ENCODE measurements at regions not wholly inside any gene's neighbourhood (a gene's known extent, or its start where the extent isn't known, plus 50 kb on each side); places are given as distances from the start of the nearest gene placed in this dataset.

- H3K27ac ChIP-seq (ENCODE audit: poor library complexity, severe bottlenecking) = no peak overlapping the region
- H3K36me3 ChIP-seq (ENCODE audit: low read depth) = no peaks in the 10 kb centered on the region
- no peaks in the 10 kb centered on the region for H3K9me3 ChIP-seq (ENCODE audit: severe bottlenecking)
- no peak for ATAC-seq (ENCODE audit: low read depth)
- TF ChIP-seq, protein P1, sequence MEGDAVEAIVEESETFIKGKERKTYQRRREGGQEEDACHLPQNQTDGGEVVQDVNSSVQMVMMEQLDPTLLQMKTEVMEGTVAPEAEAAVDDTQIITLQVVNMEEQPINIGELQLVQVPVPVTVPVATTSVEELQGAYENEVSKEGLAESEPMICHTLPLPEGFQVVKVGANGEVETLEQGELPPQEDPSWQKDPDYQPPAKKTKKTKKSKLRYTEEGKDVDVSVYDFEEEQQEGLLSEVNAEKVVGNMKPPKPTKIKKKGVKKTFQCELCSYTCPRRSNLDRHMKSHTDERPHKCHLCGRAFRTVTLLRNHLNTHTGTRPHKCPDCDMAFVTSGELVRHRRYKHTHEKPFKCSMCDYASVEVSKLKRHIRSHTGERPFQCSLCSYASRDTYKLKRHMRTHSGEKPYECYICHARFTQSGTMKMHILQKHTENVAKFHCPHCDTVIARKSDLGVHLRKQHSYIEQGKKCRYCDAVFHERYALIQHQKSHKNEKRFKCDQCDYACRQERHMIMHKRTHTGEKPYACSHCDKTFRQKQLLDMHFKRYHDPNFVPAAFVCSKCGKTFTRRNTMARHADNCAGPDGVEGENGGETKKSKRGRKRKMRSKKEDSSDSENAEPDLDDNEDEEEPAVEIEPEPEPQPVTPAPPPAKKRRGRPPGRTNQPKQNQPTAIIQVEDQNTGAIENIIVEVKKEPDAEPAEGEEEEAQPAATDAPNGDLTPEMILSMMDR (IDR thresholded peaks at IDR 0.05; ENCODE audit: poor library complexity, severe bottlenecking) = no peak
- no peaks in the 10 kb centered on the region for H3K27me3 ChIP-seq (ENCODE audit: insufficient read depth, poor library complexity, severe bottlenecking)
- DNase-seq (ENCODE audit: low spot score) = no peak
- no peaks in the 10 kb centered on the region for H3K4me1 ChIP-seq (ENCODE audit: insufficient read depth, poor library complexity, severe bottlenecking)
- H3K4me3 ChIP-seq (ENCODE audit: severe bottlenecking) = no peak overlapping the region
Observed at GRCh38 chr18:64618390-64618789, 469.5 kb upstream of the LINC00305 start.

GRCh38 chr18:64615021-64615420 lies 466.1 kb upstream of the LINC00305 start:
- Histone ChIP-seq H3K4me1 (ENCODE audit: insufficient read depth, poor library complexity, severe bottlenecking) (no peaks in the 10 kb centered on the region), H3K9me3 (ENCODE audit: severe bottlenecking) (no peaks in the 10 kb centered on the region), H3K36me3 (ENCODE audit: low read depth) (no peaks in the 10 kb centered on the region), H3K4me3 (ENCODE audit: severe bottlenecking) (no peak overlapping the region), H3K27me3 (ENCODE audit: insufficient read depth, poor library complexity, severe bottlenecking) (no peaks in the 10 kb centered on the region), H3K27ac (ENCODE audit: poor library complexity, severe bottlenecking) (no peak overlapping the region)
- no peak for ATAC-seq (ENCODE audit: low read depth)
- DNase-seq (ENCODE audit: low spot score) = no peak
- TF ChIP-seq, protein P1 (IDR thresholded peaks at IDR 0.05; ENCODE audit: poor library complexity, severe bottlenecking) = no peak

GRCh38 chr18:64614446-64614845 lies 465.6 kb upstream of the LINC00305 start:
- no peak for DNase-seq (ENCODE audit: low spot score)
- no peak for ATAC-seq (ENCODE audit: low read depth)
- Histone ChIP-seq H3K4me1 (ENCODE audit: insufficient read depth, poor library complexity, severe bottlenecking) (no peaks in the 10 kb centered on the region), H3K27ac (ENCODE audit: poor library complexity, severe bottlenecking) (no peak overlapping the region), H3K9me3 (ENCODE audit: severe bottlenecking) (no peaks in the 10 kb centered on the region), H3K36me3 (ENCODE audit: low read depth) (no peaks in the 10 kb centered on the region), H3K4me3 (ENCODE audit: severe bottlenecking) (no peak overlapping the region), H3K27me3 (ENCODE audit: insufficient read depth, poor library complexity, severe bottlenecking) (no peaks in the 10 kb centered on the region)
- TF ChIP-seq, protein P1 (IDR thresholded peaks at IDR 0.05; ENCODE audit: poor library complexity, severe bottlenecking) = no peak

DNA sequence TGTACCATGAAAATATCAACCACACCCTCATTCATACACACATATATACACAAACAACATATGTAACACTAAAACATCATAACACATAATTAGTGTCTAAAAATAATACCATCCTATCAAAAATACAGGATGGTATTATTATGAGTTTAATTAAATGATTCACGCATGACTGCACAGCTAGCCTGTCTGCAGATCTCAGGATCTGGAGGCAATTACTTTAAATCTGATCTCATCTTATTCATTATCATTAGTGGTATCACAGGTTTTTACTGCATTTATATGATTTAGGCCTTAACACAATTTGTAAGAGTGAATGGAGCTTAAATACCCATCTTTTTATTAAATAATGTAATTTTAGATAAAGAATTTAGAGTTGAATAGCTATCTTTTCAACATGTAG lies 443.4 kb upstream of the LINC00305 start:
- no peaks in the 10 kb centered on the region for H3K36me3 ChIP-seq (ENCODE audit: low read depth)
- H3K27me3 ChIP-seq (ENCODE audit: insufficient read depth, poor library complexity, severe bottlenecking) = no peaks in the 10 kb centered on the region
- H3K4me3 ChIP-seq (ENCODE audit: severe bottlenecking) = no peak overlapping the region
- no peak for DNase-seq (ENCODE audit: low spot score)
- TF ChIP-seq, protein P1 (IDR thresholded peaks at IDR 0.05; ENCODE audit: poor library complexity, severe bottlenecking) = no peak
- H3K4me1 ChIP-seq (ENCODE audit: insufficient read depth, poor library complexity, severe bottlenecking) = no peaks in the 10 kb centered on the region
- no peak overlapping the region for H3K27ac ChIP-seq (ENCODE audit: poor library complexity, severe bottlenecking)
- no peak for ATAC-seq (ENCODE audit: low read depth)
- no peaks in the 10 kb centered on the region for H3K9me3 ChIP-seq (ENCODE audit: severe bottlenecking)

DNA sequence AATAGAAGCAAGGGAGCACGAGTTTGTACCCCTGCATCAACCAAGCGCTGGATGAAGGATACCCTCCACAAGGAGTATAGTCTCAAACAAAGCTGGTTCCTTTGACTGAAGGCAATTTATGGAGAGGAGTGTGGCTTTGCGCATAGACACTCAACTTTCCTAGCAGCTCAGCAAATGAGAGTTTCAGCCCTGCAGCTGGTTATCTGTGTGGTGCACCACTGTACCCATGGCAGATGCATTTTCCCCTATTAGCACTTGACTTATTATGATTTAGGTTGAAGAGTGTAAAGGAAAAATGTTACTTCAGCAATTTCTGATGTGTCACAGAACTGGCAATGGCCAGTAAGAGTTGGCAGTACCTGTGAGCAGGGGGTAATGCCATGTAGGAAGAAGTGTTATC lies 440.1 kb upstream of the LINC00305 start:
- TF ChIP-seq, protein P1 (IDR thresholded peaks at IDR 0.05; ENCODE audit: poor library complexity, severe bottlenecking) = no peak
- Histone ChIP-seq H3K9me3 (ENCODE audit: severe bottlenecking) (no peaks in the 10 kb centered on the region), H3K27ac (ENCODE audit: poor library complexity, severe bottlenecking) (no peak overlapping the region), H3K4me3 (ENCODE audit: severe bottlenecking) (no peak overlapping the region), H3K36me3 (ENCODE audit: low read depth) (no peaks in the 10 kb centered on the region), H3K27me3 (ENCODE audit: insufficient read depth, poor library complexity, severe bottlenecking) (no peaks in the 10 kb centered on the region), H3K4me1 (ENCODE audit: insufficient read depth, poor library complexity, severe bottlenecking) (no peaks in the 10 kb centered on the region)
- no peak for ATAC-seq (ENCODE audit: low read depth)
- DNase-seq (ENCODE audit: low spot score) = no peak

All from RWPE2 (cell line).